SH-SY5Y (cell line): ENCODE measurements at regions not wholly inside any gene's neighbourhood (a gene's known extent, or its start where the extent isn't known, plus 50 kb on each side); places are given as distances from the start of the nearest gene placed in this dataset.

Source experiments
- GATA2 ChIP-seq: IDR thresholded peaks from 2 replicates; pipeline ENCODE4 v1.6.1; 2011; ENCODE audit warnings: mild to moderate bottlenecking, low read depth, low read length
- GATA3 ChIP-seq: IDR thresholded peaks from 2 replicates; pipeline ENCODE4 v1.6.1; 2011; ENCODE audit warnings: low read depth, mild to moderate bottlenecking, low read length, moderate library complexity

GRCh38 chr5:117242028-117242427 is 667.4 kb upstream of the SEMA6A start:
- TF ChIP-seq GATA3 (no peak), GATA2 (no peak)

GRCh38 chr5:117236941-117237340 is 662.3 kb upstream of the SEMA6A start:
- TF ChIP-seq GATA3 (no peak), GATA2 (no peak)

DNA sequence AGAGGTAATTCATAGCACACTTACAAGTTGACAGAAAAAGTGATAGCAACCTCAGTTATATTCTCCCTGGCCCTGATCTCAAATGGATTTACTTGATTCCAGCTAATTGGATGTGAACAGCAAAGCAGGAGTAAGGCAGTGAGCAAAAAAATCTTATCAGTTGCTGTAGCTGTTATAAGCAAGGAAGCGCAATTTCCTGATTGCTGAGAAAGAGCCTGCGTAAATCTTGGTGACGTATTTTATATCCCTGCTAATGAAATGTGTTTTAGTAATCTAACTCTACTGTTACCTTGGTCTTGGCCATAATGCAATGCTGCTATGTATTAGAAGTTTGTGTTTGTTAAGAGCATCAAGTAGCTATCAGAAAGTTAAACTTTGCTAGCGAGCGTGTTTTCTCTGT is 661.2 kb upstream of the SEMA6A start:
- TF ChIP-seq GATA2 (no peak), GATA3 (no peak)

GRCh38 chr5:117230375-117230774 is 655.8 kb upstream of the SEMA6A start:
- TF ChIP-seq GATA2 (no peak), GATA3 (no peak)

DNA sequence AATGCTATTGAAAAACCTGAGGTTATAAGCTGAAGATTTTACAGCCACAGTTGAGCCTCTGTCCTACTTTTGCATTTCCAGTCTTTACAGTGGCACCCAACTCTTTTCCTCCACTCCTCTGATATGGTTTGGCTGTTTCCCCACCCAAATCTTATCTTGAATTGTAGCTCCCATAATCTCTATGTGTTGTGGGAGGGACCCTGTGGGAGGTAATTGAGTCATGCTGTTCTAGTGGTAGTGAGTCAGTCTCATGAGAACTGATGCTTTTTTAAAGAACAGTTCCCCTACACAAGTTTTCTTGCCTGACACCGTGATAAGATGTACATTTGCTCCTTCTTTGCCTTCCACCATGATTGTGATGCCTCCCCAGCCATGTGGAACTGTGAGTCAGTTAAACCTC is 646.1 kb upstream of the SEMA6A start:
- TF ChIP-seq GATA3 (no peak), GATA2 (no peak)

DNA sequence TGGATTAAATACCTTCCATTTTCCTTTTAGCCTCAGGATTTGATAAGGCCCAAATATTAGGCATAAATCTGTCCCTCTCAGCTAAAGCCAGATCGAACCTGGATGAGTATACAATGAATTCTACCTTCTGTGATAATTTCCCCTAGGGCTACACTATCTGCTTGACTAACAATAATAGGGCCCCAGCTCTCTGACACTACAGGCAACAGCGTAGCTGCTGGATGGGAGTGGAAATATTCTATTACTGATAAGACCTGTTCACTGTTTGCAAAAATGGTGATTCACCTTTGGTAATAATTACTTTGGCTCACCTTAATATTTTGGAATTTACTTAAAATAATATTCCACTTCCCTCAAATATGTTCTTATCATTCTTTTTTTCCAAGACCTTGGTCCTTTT is 644.2 kb upstream of the SEMA6A start:
- TF ChIP-seq GATA2, result no peak
- TF ChIP-seq GATA3, result no peak

DNA sequence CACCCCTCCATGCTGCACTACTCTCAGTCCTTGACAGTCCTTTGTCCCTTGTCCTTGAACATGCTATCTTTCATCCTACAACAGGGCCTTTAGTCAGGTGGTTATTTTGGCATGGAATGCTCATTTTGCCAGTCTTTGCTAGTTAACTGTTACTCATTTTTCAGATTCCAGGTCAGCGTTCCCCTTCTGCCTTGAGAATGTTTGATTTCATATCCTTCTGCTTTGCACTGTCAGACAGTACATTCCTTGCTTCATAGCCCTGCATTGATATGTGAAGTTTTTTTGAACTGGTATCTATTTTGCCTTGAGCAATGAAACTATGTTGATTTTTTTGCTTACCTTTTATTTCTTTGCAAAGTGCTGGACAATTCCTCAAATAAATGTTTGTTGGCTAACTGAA is 638.2 kb upstream of the SEMA6A start:
- no peak for TF ChIP-seq GATA2
- no peak for TF ChIP-seq GATA3

- TF ChIP-seq GATA3 (no peak), GATA2 (no peak)
These were observed 636.2 kb upstream of the SEMA6A start for GRCh38 chr5:117210796-117211195.

DNA sequence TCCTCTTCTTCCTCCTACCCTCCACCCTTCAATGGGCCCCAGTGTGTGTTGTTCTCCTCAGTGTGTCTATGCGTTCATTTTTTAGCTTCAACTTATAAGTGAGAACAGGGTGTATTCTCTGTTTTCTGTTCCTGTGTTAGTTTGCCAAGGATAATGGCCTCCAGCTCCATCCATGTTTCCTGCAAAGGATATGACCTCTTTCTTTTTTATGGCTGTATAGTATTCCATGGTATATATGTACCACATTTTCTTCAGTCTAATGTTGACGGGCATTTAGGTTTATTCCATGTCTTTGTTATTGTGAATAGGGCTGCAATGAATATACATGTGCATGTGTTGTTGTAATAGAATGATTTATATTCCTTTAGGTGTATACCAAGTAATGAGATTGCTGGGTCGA is 634.9 kb upstream of the SEMA6A start:
- no peak for TF ChIP-seq GATA3
- no peak for TF ChIP-seq GATA2

DNA sequence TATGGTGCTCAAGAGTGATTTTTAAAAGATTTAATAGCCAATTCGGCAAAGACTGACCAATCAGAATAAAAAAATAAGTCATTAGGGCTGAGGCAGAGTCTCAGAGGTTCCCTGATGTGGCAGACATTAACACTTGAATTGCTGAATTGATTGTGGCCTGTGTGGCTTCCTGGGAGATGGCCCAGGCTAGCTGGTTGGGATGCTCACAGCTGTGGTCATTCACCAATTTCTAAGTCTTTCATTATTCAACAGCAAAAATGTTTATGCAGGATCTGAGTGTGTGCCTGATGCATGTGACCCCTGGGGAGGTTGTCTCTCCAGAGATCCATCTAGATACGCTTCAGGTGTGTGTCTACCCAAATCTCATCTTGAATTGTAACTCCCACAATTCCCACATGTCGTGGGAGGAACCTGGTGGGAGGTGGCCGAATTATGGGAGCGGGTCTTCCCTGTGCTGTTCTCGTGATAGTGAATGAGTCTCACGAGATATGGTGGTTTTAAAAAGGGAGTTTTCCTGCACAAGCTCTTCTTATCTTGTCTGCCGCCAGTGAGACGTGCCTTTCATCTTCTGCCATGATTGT is 632.6 kb upstream of the SEMA6A start:
- TF ChIP-seq GATA3, result no peak
- no peak for TF ChIP-seq GATA2

GRCh38 chr5:117205894-117206293 is 631.3 kb upstream of the SEMA6A start:
- TF ChIP-seq GATA2, result no peak
- no peak for TF ChIP-seq GATA3

DNA sequence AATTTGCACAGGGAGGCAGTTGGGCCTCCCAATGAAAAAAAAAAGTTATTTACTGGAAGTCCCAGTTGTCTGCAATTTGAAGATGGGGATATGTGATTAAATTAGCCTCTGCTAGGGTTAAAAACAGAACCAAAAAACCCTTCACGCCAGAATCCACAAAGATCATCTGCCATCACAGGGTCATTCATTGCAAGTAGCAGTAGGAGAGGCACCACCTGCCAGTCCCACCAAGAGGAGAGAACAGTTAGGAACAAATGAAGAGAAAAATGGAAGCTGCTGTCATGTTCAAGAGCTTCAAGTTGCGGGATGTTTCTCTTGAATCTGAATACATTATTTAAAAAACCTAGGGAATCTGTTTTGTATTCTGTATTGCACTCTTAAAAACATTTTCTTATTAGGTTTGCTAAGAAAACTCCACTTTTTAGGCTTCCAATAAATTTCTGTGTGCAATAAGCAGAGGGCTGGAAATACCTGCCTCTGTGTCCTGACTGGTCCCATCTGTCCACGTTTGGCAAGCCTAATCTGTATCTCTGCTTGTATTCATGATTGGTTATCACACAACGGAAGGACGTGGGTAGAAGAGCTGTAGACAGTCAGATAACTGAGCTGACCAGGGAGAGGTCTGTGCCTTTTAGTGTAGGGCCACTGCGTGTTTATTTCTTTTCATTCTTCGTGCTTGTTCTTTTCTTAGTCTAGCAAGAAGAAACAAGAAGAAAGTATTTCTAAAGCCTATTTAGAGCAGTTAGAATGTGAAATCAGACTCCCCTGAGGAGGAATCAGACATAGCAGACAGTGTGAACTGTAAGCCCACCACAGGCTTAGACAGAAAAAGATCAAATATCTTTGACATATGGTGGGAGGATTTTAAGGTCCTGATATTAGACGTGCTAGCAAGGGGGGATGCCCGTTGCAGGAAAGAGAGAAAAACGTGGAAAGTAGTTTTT is 630.6 kb upstream of the SEMA6A start:
- TF ChIP-seq GATA3 (no peak), GATA2 (no peak)

DNA sequence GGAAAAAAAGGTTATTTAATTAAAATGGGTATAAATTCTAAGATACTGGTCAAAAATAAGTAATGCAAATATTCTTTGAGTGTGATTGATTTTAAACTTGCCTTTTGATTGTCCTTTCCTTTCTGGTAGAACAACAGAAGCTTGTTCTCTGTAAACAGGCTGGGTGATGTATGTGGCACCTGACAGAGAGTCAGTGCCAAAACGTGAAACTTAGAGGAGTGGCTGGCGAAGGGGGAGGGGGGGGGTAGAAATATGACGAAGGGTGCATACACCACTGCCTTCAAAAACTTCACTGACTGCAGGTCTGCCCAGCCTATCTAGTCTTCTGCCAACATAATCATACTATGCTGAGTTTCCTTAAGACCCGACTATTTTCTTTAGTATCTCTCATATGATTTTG is 629.8 kb upstream of the SEMA6A start:
- TF ChIP-seq GATA2 (no peak), GATA3 (no peak)

GRCh38 chr5:117203584-117203983 is 629.0 kb upstream of the SEMA6A start:
- TF ChIP-seq GATA3 (no peak), GATA2 (no peak)

- TF ChIP-seq GATA2, result no peak
- no peak for TF ChIP-seq GATA3
These were observed 626.4 kb upstream of the SEMA6A start for GRCh38 chr5:117201001-117201400.
